Body of pancreas (tissue), 4 donors: ENCODE measurements at regions not wholly inside any gene's neighbourhood (a gene's known extent, or its start where the extent isn't known, plus 50 kb on each side); places are given as distances from the start of the nearest gene placed in this dataset.

ENCODE experiments used
- ATAC-seq: fragments of 150-250 bp; one replicate; pipeline ENCODE4 v1.9.1; 2016
- DNase-seq, 4 donors: peaks; one replicate each; pipeline ENCODE4 v3.0.0-alpha.2; 2019
- H3K27ac ChIP-seq, 4 donors: fragments of 200-600 bp; sonication (generic); 1 replicate in 3 of 4; 2 replicates in 1 of 4; pipeline versions ENCODE4 v1.5.1 to v1.6.1; 2016 to 2019; ENCODE audit warnings: mild to moderate bottlenecking in 1 of 4, mixed read lengths in 1 of 4, moderate library complexity in 1 of 4
- H3K27me3 ChIP-seq, 2 donors: fragments of 200-600 bp; sonication (generic); one replicate each; pipeline ENCODE4 v1.6.0; 2016; ENCODE audit warnings: mild to moderate bottlenecking in 1 of 2
- H3K36me3 ChIP-seq, 2 donors: fragments of 200-600 bp; sonication (generic); replicated peaks in 1 of 2; 2 replicates each; pipeline ENCODE4 v1.5.1; 2016; ENCODE audit warnings: low read depth in 2 of 2; ENCODE audit not compliant: insufficient read depth in 1 of 2
- H3K4me1 ChIP-seq: fragments of 200-600 bp; sonication (generic); one replicate; pipeline ENCODE4 v1.6.0; 2016
- H3K4me3 ChIP-seq, 2 donors: fragments of 200-600 bp; sonication (generic); 1 replicate in 1 of 2; 2 replicates in 1 of 2; pipeline ENCODE4 v1.5.1; 2016 to 2019
- H3K9me3 ChIP-seq, 3 donors: fragments of 200-600 bp; sonication (generic); 1 replicate in 2 of 3; 2 replicates in 1 of 3; pipeline ENCODE4 v1.5.1; 2016
- CTCF ChIP-seq, 7 experiments: fragments of 450-650 bp in 4 of 7; fragments of 200-600 bp in 3 of 7; sonication (generic) in 3 of 7; IDR thresholded peaks; one replicate each; pipeline ENCODE4 v1.5.1; 2016 to 2019; ENCODE audit warnings: antibody characterized with exemption in 7 of 7
- POLR2A ChIP-seq, 3 donors: fragments of 450-650 bp; IDR thresholded peaks; one replicate each; pipeline ENCODE4 v1.6.1; 2016; ENCODE audit warnings: antibody characterized with exemption in 3 of 3, mild to moderate bottlenecking in 2 of 3
- WGBS, 2 donors: methylation state at CpG; one replicate each; pipeline ENCODE4 v1.1.5; 2017; 5-methylcytosine and 5-hydroxymethylcytosine counted together
- intact Hi-C: fragments of 100-400 bp; cut with DNase I; formaldehyde crosslinking; loops from one replicate; pipeline ENCODE4 v1.15.1; 2023

DNA sequence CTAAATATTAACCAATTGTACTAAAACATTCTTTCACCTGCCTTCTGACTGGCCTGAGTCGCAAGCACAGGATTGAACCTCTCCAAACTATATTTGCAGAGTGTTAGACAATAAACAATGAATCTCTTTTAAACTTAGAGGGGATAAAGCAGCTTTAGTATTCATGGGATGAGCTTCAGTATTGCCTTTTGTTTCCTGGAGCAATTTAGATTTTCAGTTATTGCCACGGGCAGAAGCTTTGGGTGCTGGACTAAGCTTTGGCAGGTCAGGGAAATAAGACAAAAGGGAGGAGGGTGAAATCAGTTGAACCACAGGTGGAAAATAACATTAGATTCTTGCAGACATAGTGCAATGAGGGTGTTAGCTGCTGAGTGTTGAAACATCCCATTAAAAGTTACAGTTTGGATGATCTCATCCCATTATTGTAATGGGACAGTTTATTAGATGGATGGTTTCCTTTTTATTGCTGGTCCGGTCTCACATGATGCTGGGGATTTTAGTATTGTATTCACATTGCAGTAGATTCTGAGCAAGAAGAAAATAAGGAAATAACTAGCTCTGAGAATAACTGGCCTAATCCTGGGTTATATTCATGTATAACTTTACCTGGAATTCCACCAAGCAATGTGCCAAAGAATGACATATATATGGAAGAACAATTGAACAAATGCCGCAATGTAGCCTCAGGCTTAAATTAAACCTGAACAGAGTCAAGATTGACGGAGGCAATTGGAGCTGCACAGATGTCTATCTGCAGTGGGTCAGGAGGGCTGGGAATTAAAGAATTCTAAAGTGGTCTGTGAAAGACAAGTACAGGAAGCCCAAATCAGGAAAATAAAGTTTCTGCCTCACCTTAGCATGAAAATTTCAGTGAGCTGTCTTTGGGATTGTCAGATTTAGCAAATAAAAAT is 1092.8 kb upstream of the SEL1L start:
- H3K36me3 ChIP-seq, result no peaks in the 10 kb centered on the region
- H3K27me3 ChIP-seq, result no peaks in the 10 kb centered on the region
- no peaks in the 10 kb centered on the region for H3K9me3 ChIP-seq
- no peaks in the 10 kb centered on the region for H3K4me1 ChIP-seq
- no peak for TF ChIP-seq POLR2A (IDR thresholded peaks at IDR 0.05)
- TF ChIP-seq CTCF (IDR thresholded peaks at IDR 0.05), result no peak
- intact Hi-C loops, result no loop called here
- no peak overlapping the region for H3K4me3 ChIP-seq
- ATAC-seq (no peak), DNase-seq (no peak)
- 50 to 53% methylated on average over 5 of the region's 5 CpGs for WGBS, 2 donors
- H3K27ac ChIP-seq, result no peak overlapping the region

DNA sequence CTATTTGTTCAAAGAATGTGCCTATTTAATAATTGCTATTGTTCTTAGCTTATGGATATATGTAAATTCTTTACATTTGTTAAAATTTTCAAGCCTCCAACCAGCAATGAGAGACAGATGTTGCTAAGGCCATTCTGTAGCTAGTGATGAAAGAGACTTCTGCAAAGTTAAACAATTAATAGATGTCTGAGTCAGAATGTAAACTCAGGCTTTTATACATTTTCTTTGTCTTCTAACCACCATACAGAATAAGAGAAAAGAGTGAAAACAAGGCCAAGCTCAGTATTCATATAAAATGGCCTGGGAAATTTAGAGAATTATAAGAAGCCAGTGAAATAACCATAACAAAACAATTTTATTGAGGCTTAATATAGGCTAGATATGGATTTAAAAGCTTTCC is 1102.3 kb upstream of the SEL1L start:
- Histone ChIP-seq H3K36me3 (no peaks in the 10 kb centered on the region), H3K4me1 (no peaks in the 10 kb centered on the region), H3K27ac (no peak overlapping the region), H3K9me3 (no peaks in the 10 kb centered on the region), H3K4me3 (no peak overlapping the region), H3K27me3 (no peaks in the 10 kb centered on the region)
- no peak for TF ChIP-seq CTCF (IDR thresholded peaks at IDR 0.05)
- no peak for TF ChIP-seq POLR2A (IDR thresholded peaks at IDR 0.05)
- DNase-seq (no peak), ATAC-seq (no peak)
- intact Hi-C loops, result no loop called here

DNA sequence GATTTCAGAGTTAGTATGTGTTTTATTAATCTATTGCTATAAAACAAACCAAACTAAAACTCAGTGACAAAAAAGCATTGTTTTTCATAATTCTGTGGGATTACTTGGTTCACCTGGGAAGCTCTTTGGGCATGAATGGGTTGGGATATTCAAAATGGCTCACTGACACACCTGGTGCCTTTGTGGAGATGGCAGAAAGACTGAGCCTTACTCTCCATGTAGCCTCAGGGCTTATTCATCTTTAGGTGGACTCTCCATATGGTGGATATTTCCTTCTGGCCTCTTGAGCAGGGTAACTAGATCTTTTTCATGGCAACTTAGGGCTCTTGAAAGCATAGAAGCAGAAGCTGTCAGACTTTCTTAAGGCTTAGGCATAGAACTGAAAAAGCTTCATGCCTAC is 1102.8 kb upstream of the SEL1L start:
- Histone ChIP-seq H3K36me3 (no peaks in the 10 kb centered on the region), H3K27me3 (no peaks in the 10 kb centered on the region), H3K9me3 (no peaks in the 10 kb centered on the region), H3K4me1 (no peaks in the 10 kb centered on the region), H3K27ac (no peak overlapping the region), H3K4me3 (no peak overlapping the region)
- intact Hi-C loops, result no loop called here
- TF ChIP-seq POLR2A (IDR thresholded peaks at IDR 0.05) (no peak), CTCF (IDR thresholded peaks at IDR 0.05) (no peak)
- no peak for ATAC-seq
- DNase-seq, result no peak

- Histone ChIP-seq H3K4me3 (no peak overlapping the region), H3K27ac (no peak overlapping the region), H3K36me3 (no peaks in the 10 kb centered on the region), H3K9me3 (no peaks in the 10 kb centered on the region), H3K27me3 (no peaks in the 10 kb centered on the region), H3K4me1 (no peaks in the 10 kb centered on the region)
- no peak for ATAC-seq
- no peak for DNase-seq
- intact Hi-C loops, result no loop called here
- 44 to 56% methylated on average over 1 of the region's 1 CpG for WGBS, 2 donors
- TF ChIP-seq POLR2A (IDR thresholded peaks at IDR 0.05) (no peak), CTCF (IDR thresholded peaks at IDR 0.05) (no peak)
Observed at GRCh38 chr14:82641050-82641540, 1107.4 kb upstream of the SEL1L start.

- no peak overlapping the region for H3K27ac ChIP-seq
- H3K36me3 ChIP-seq, result no peaks in the 10 kb centered on the region
- no peaks in the 10 kb centered on the region for H3K4me1 ChIP-seq
- ATAC-seq, result peak; percentile 55
- WGBS, 2 donors, result 78 to 81% methylated on average over 15 of the region's 15 CpGs
- H3K9me3 ChIP-seq, result no peaks in the 10 kb centered on the region
- H3K27me3 ChIP-seq, result no peaks in the 10 kb centered on the region
- intact Hi-C loops, result no loop called here
- peak in 3 of 4 donors; percentile 30 to 66 (median 32) for DNase-seq
- H3K4me3 ChIP-seq, result no peak overlapping the region
- no peak for TF ChIP-seq CTCF (IDR thresholded peaks at IDR 0.05)
- no peak for TF ChIP-seq POLR2A (IDR thresholded peaks at IDR 0.05)
Observed at GRCh38 chr14:82642425-82642824, 1108.8 kb upstream of the SEL1L start.
